PC-9 (cell line): ENCODE measurements at regions not wholly inside any gene's neighbourhood (a gene's known extent, or its start where the extent isn't known, plus 50 kb on each side); places are given as distances from the start of the nearest gene placed in this dataset.

Source experiments
- BruUV-seq: library from RNA; stranded (reverse); fragments of 400-500 nt; replicated peaks from 2 replicates; lab custom pipeline; 2021; lab: Mats Ljungman, UMichigan
- CTCF ChIA-PET: fragments of 300-600 bp; sonication (Branson Sonifier 250); formaldehyde crosslinking; loops from one replicate; lab custom pipeline; 2022; ENCODE audit warnings: antibody characterized with exemption; lab: Charles Lee
- POLR2A ChIA-PET: fragments of 300-600 bp; sonication (Branson Sonifier 250); formaldehyde crosslinking; loops from one replicate; lab custom pipeline; 2022; ENCODE audit warnings: antibody characterized with exemption; ENCODE audit not compliant: unreplicated experiment; lab: Charles Lee
- DNase-seq, 2 experiments: peaks; one replicate each; pipeline versions ENCODE4 v3.0.0 to v3.0.0-alpha.2; 2015 to 2022; ENCODE audit warnings: mixed read lengths in 1 of 2
- H2AFZ ChIP-seq: fragments of 200-600 bp; sonication (generic); 2 replicates; pipeline ENCODE4 v1.8.1; 2017; ENCODE audit warnings: antibody characterized with exemption
- H3F3A ChIP-seq: fragments of 200-600 bp; sonication (generic); 2 replicates; pipeline ENCODE4 v1.8.1; 2017; ENCODE audit warnings: antibody characterized with exemption, mild to moderate bottlenecking, low read depth; ENCODE audit not compliant: insufficient read depth
- H3K27ac ChIP-seq: fragments of 200-600 bp; sonication (generic); 2 replicates; pipeline ENCODE4 v1.6.1; 2016; ENCODE audit warnings: mixed run types
- H3K27me3 ChIP-seq: fragments of 200-600 bp; sonication (generic); 2 replicates; pipeline ENCODE4 v1.6.1; 2016; ENCODE audit warnings: low read depth, mixed run types; ENCODE audit not compliant: insufficient read depth
- H3K36me3 ChIP-seq: fragments of 200-600 bp; sonication (generic); 2 replicates; pipeline ENCODE4 v1.6.1; 2016; ENCODE audit warnings: low read depth, mixed run types
- H3K4me1 ChIP-seq: fragments of 200-600 bp; sonication (generic); replicated peaks from 2 replicates; pipeline ENCODE4 v1.6.1; 2016; ENCODE audit warnings: mixed run types; ENCODE audit not compliant: insufficient read depth
- H3K4me2 ChIP-seq: fragments of 200-600 bp; sonication (generic); 2 replicates; pipeline ENCODE4 v1.6.1; 2017; ENCODE audit warnings: mixed run types
- H3K4me3 ChIP-seq: fragments of 200-600 bp; sonication (generic); 2 replicates; pipeline ENCODE4 v1.6.1; 2016; ENCODE audit warnings: mixed run types
- H3K79me2 ChIP-seq: fragments of 200-600 bp; sonication (generic); 2 replicates; pipeline ENCODE4 v1.6.1; 2017; ENCODE audit warnings: low read depth, mixed run types
- H3K9me2 ChIP-seq: fragments of 200-600 bp; sonication (generic); 2 replicates; pipeline ENCODE4 v1.8.1; 2017; ENCODE audit warnings: mild to moderate bottlenecking; ENCODE audit not compliant: insufficient read depth
- H3K9me3 ChIP-seq: fragments of 200-600 bp; sonication (generic); 2 replicates; pipeline ENCODE4 v1.8.1; 2016; ENCODE audit warnings: low read depth; ENCODE audit not compliant: insufficient read depth
- H4K20me1 ChIP-seq: fragments of 200-600 bp; sonication (generic); 2 replicates; pipeline ENCODE4 v1.8.1; 2017; ENCODE audit not compliant: insufficient read depth
- CTCF ChIP-seq: fragments of 200-600 bp; sonication (generic); conservative IDR thresholded peaks from 2 replicates; pipeline ENCODE4 v1.6.1; 2017; ENCODE audit warnings: mixed run types, antibody characterized with exemption, mild to moderate bottlenecking, moderate library complexity
- EZH2 ChIP-seq: fragments of 200-600 bp; sonication (generic); IDR thresholded peaks from 2 replicates; pipeline ENCODE4 v1.8.0; 2017; ENCODE audit warnings: antibody characterized with exemption, low read depth
- intact Hi-C: fragments of 100-400 bp; cut with micrococcal nuclease; formaldehyde crosslinking; loops from one replicate; pipeline ENCODE4 v1.10.0; 2022; ENCODE audit not compliant: unreplicated experiment

- CTCF ChIA-PET = no interaction called here
Observed at GRCh38 chr7:27299861-27300260, 57.3 kb downstream of the EVX1 start.

GRCh38 chr7:27300421-27300820 lies 57.8 kb downstream of the EVX1 start:
- Histone ChIP-seq H3K9me3 (no peaks in the 10 kb centered on the region), H3K9me2 (no peaks in the 10 kb centered on the region), H3K4me1 (no peaks in the 10 kb centered on the region), H3K27me3 (no peaks in the 10 kb centered on the region), H3K27ac (no peak overlapping the region), H3K36me3 (no peaks in the 10 kb centered on the region), H3K4me3 (no peak overlapping the region), H3K79me2 (no peaks in the 10 kb centered on the region), H3K4me2 (no peak overlapping the region), H2AFZ (no peak overlapping the region), H4K20me1 (no peaks in the 10 kb centered on the region), H3F3A (no peaks in the 10 kb centered on the region)
- ChIA-PET CTCF (no interaction called here), POLR2A (no interaction called here)
- intact Hi-C loops = no loop called here
- TF ChIP-seq EZH2 (no peak), CTCF (no peak)
- DNase-seq = no peak
- BruUV-seq = no TSS peak

More at GRCh38 chr7:27299861-27300260, 57.3 kb downstream of the EVX1 start:
- TF ChIP-seq CTCF (no peak), EZH2 (no peak)
- no peak for DNase-seq
- H3K27ac ChIP-seq = no peak overlapping the region
- no peak overlapping the region for H2AFZ ChIP-seq
- no peaks in the 10 kb centered on the region for H3K9me3 ChIP-seq
- H3K4me1 ChIP-seq = no peaks in the 10 kb centered on the region
- no peaks in the 10 kb centered on the region for H3K79me2 ChIP-seq
- no peak overlapping the region for H3K4me2 ChIP-seq
- H3K27me3 ChIP-seq = no peaks in the 10 kb centered on the region
- no peaks in the 10 kb centered on the region for H3K36me3 ChIP-seq
- H3F3A ChIP-seq = no peaks in the 10 kb centered on the region
- H3K4me3 ChIP-seq = no peak overlapping the region
- H4K20me1 ChIP-seq = no peaks in the 10 kb centered on the region
- intact Hi-C loops = no loop called here
- POLR2A ChIA-PET = no interaction called here
- H3K9me2 ChIP-seq = no peaks in the 10 kb centered on the region
- no TSS peak for BruUV-seq

GRCh38 chr7:27302590-27302989 lies 60.0 kb downstream of the EVX1 start:
- POLR2A ChIA-PET = no interaction called here
- Histone ChIP-seq H3K4me3 (no peak overlapping the region), H3F3A (no peaks in the 10 kb centered on the region), H3K36me3 (no peaks in the 10 kb centered on the region), H3K4me1 (no peaks in the 10 kb centered on the region), H3K79me2 (no peaks in the 10 kb centered on the region), H3K4me2 (no peak overlapping the region), H4K20me1 (no peaks in the 10 kb centered on the region), H2AFZ (no peak overlapping the region), H3K9me2 (no peaks in the 10 kb centered on the region), H3K9me3 (no peaks in the 10 kb centered on the region), H3K27me3 (no peaks in the 10 kb centered on the region), H3K27ac (no peak overlapping the region)
- no peak for DNase-seq
- BruUV-seq = no TSS peak
- intact Hi-C loops = no loop called here
- CTCF ChIA-PET = no interaction called here
- TF ChIP-seq EZH2 (no peak), CTCF (no peak)
